Activated B cell treated with CpG ODN at 0.5 μM for 24 hours (primary cell): ENCODE measurements at regions not wholly inside any gene's neighbourhood (a gene's known extent, or its start where the extent isn't known, plus 50 kb on each side); places are given as distances from the start of the nearest gene placed in this dataset.

Experiments used
- ATAC-seq: fragments of 200-7000 bp; cut with Tn5 transposase; one replicate; pipeline ENCODE4 v1.10.0; 2021; ENCODE audit warnings: low read depth, mild to moderate bottlenecking, moderate library complexity
- CTCF ChIA-PET: fragments of 350-600 bp; sonication (Branson Sonifier 250); formaldehyde crosslinking; loops from one replicate; lab custom pipeline; 2021; ENCODE audit warnings: antibody characterized with exemption; lab: Charles Lee
- POLR2A ChIA-PET: fragments of 350-600 bp; sonication (Branson Sonifier 250); formaldehyde crosslinking; loops from one replicate; lab custom pipeline; 2021; ENCODE audit warnings: antibody characterized with exemption; lab: Charles Lee
- DNase-seq: peaks from one replicate; pipeline ENCODE4 v3.0.0; 2022
- H3K27ac Mint-ChIP-seq: one replicate; pipeline ENCODE4 v1.8.0; 2020; ENCODE audit warnings: mixed read lengths
- H3K27me3 Mint-ChIP-seq: one replicate; pipeline ENCODE4 v1.8.0; 2021; ENCODE audit warnings: mixed read lengths
- H3K36me3 Mint-ChIP-seq: one replicate; pipeline ENCODE4 v1.8.0; 2021; ENCODE audit warnings: low read depth, mixed read lengths
- H3K4me1 Mint-ChIP-seq: one replicate; pipeline ENCODE4 v1.8.0; 2021; ENCODE audit warnings: mixed read lengths
- H3K4me3 Mint-ChIP-seq: one replicate; pipeline ENCODE4 v1.8.0; 2020; ENCODE audit warnings: mild to moderate bottlenecking, mixed read lengths
- H3K9me3 Mint-ChIP-seq: one replicate; pipeline ENCODE4 v1.8.0; 2020; ENCODE audit warnings: mixed read lengths
- CTCF ChIP-seq: fragments of 200-600 bp; IDR thresholded peaks from one replicate; pipeline ENCODE4 v1.8.0; 2022; ENCODE audit warnings: antibody characterized with exemption, mild to moderate bottlenecking
- intact Hi-C: fragments of 100-400 bp; cut with micrococcal nuclease; formaldehyde crosslinking; loops from one replicate; pipeline ENCODE4 v1.15.1; 2024

GRCh38 chr12:111084158-111084557 lies 163.8 kb upstream of the MYL2 start:
- ATAC-seq (no peak), DNase-seq (no peak)
- no peaks in the 10 kb centered on the region for H3K9me3 Mint-ChIP-seq
- ChIA-PET POLR2A (no interaction called here), CTCF (no interaction called here)
- H3K4me3 Mint-ChIP-seq, result no peak overlapping the region
- intact Hi-C loops, result no loop called here
- H3K27me3 Mint-ChIP-seq, result peaks cover 7% of the 10 kb centered on the region
- no peak for TF ChIP-seq CTCF
- H3K4me1 Mint-ChIP-seq, result peaks cover 4% of the 10 kb centered on the region
- no peaks in the 10 kb centered on the region for H3K36me3 Mint-ChIP-seq
- H3K27ac Mint-ChIP-seq, result no peak overlapping the region

- Mint-ChIP-seq H3K27ac (no peak overlapping the region), H3K27me3 (peaks cover 8% of the 10 kb centered on the region), H3K9me3 (no peaks in the 10 kb centered on the region), H3K4me1 (peaks cover 4% of the 10 kb centered on the region), H3K4me3 (no peak overlapping the region), H3K36me3 (no peaks in the 10 kb centered on the region)
- no peak for DNase-seq
- ATAC-seq, result no peak
- POLR2A ChIA-PET, result no interaction called here
- intact Hi-C loops, result no loop called here
- CTCF ChIA-PET, result no interaction called here
- no peak for TF ChIP-seq CTCF
These were observed 161.2 kb upstream of the MYL2 start for GRCh38 chr12:111081600-111081999.

- ChIA-PET POLR2A (no interaction called here), CTCF (no interaction called here)
- ATAC-seq, result no peak
- H3K27me3 Mint-ChIP-seq, result peaks cover 12% of the 10 kb centered on the region
- intact Hi-C loops, result no loop called here
- H3K4me3 Mint-ChIP-seq, result no peak overlapping the region
- DNase-seq, result no peak
- H3K27ac Mint-ChIP-seq, result no peak overlapping the region
- no peaks in the 10 kb centered on the region for H3K9me3 Mint-ChIP-seq
- H3K36me3 Mint-ChIP-seq, result no peaks in the 10 kb centered on the region
- TF ChIP-seq CTCF, result no peak
- H3K4me1 Mint-ChIP-seq, result peaks cover under 1% of the 10 kb centered on the region
These were observed 158.4 kb upstream of the MYL2 start for GRCh38 chr12:111078731-111079130.

GRCh38 chr12:111076611-111077451 lies 156.5 kb upstream of the MYL2 start:
- Mint-ChIP-seq H3K9me3 (no peaks in the 10 kb centered on the region), H3K4me3 (no peak overlapping the region), H3K27ac (no peak overlapping the region), H3K27me3 (peaks cover 8% of the 10 kb centered on the region), H3K4me1 (no peaks in the 10 kb centered on the region), H3K36me3 (no peaks in the 10 kb centered on the region)
- ChIA-PET CTCF (no interaction called here), POLR2A (no interaction called here)
- no peak for TF ChIP-seq CTCF
- intact Hi-C loops, result no loop called here
- DNase-seq, result no peak
- no peak for ATAC-seq

GRCh38 chr12:111076199-111076598 lies 155.8 kb upstream of the MYL2 start:
- DNase-seq, result no peak
- POLR2A ChIA-PET, result no interaction called here
- Mint-ChIP-seq H3K36me3 (no peaks in the 10 kb centered on the region), H3K4me3 (no peak overlapping the region), H3K4me1 (no peaks in the 10 kb centered on the region), H3K27me3 (peaks cover 6% of the 10 kb centered on the region), H3K9me3 (no peaks in the 10 kb centered on the region), H3K27ac (no peak overlapping the region)
- intact Hi-C loops, result no loop called here
- ATAC-seq, result no peak
- no peak for TF ChIP-seq CTCF
- CTCF ChIA-PET, result no interaction called here
